ENCODE measurements at regions not wholly inside any gene's neighbourhood (a gene's known extent, or its start where the extent isn't known, plus 50 kb on each side); places are given as distances from the start of the nearest gene placed in this dataset.

GRCh38 chr9:90539286-90539685 is 103.3 kb downstream of the DIRAS2 start:
- Histone ChIP-seq H2AFZ (0 out of 2 replicates have a peak overlapping the region, but pooled peaks have one; percentile 5), H3K9me2 (ENCODE audit: insufficient read depth) (no peaks in the 10 kb centered on the region), H3K4me1 (ENCODE audit: insufficient read depth) (peaks cover 25% of the 10 kb centered on the region), H3K4me3 (no peak overlapping the region), H4K20me1 (replicated peaks; ENCODE audit: insufficient read depth) (no peaks in the 10 kb centered on the region), H3K27me3 (ENCODE audit: insufficient read depth) (no peaks in the 10 kb centered on the region), H3K4me2 (no peak overlapping the region), H3K36me3 (ENCODE audit: insufficient read depth) (no peaks in the 10 kb centered on the region), H3K79me2 (replicated peaks; ENCODE audit: insufficient read depth) (no peaks in the 10 kb centered on the region), H3K27ac (ENCODE audit: low read depth) (no peak overlapping the region), H3F3A (replicated peaks; ENCODE audit: low read depth) (no peaks in the 10 kb centered on the region)
- Mint-ChIP-seq H3K4me3 (no peak overlapping the region), H3K36me3 (ENCODE audit: low read depth) (no peaks in the 10 kb centered on the region), H3K27me3 (ENCODE audit: insufficient read depth, low read depth, poor library complexity) (no peaks in the 10 kb centered on the region), H3K4me1 (peaks cover 26% of the 10 kb centered on the region), H3K9me3 (no peaks in the 10 kb centered on the region), H3K27ac (no peak overlapping the region)
- TF ChIP-seq STAT1 (IDR thresholded peaks at IDR 0.05; ENCODE audit: unreplicated experiment) (no peak), EZH2 (IDR thresholded peaks at IDR 0.05; ENCODE audit: low read depth, unreplicated experiment) (no peak), ETS1 (IDR thresholded peaks at IDR 0.05) (no peak), ZNF331 (CRISPR knock-in tag; IDR thresholded peaks at IDR 0.05; ENCODE audit: low read depth) (no peak), EZH2phosphoT487 (IDR thresholded peaks at IDR 0.05; ENCODE audit: unreplicated experiment) (no peak), ZNF114 (CRISPR knock-in tag; IDR thresholded peaks at IDR 0.05) (no peak), CTCF (conservative IDR thresholded peaks at IDR 0.05; ENCODE audit: low read depth in 2 of 2) (no peak)
- TF ChIP-seq, protein P1, sequence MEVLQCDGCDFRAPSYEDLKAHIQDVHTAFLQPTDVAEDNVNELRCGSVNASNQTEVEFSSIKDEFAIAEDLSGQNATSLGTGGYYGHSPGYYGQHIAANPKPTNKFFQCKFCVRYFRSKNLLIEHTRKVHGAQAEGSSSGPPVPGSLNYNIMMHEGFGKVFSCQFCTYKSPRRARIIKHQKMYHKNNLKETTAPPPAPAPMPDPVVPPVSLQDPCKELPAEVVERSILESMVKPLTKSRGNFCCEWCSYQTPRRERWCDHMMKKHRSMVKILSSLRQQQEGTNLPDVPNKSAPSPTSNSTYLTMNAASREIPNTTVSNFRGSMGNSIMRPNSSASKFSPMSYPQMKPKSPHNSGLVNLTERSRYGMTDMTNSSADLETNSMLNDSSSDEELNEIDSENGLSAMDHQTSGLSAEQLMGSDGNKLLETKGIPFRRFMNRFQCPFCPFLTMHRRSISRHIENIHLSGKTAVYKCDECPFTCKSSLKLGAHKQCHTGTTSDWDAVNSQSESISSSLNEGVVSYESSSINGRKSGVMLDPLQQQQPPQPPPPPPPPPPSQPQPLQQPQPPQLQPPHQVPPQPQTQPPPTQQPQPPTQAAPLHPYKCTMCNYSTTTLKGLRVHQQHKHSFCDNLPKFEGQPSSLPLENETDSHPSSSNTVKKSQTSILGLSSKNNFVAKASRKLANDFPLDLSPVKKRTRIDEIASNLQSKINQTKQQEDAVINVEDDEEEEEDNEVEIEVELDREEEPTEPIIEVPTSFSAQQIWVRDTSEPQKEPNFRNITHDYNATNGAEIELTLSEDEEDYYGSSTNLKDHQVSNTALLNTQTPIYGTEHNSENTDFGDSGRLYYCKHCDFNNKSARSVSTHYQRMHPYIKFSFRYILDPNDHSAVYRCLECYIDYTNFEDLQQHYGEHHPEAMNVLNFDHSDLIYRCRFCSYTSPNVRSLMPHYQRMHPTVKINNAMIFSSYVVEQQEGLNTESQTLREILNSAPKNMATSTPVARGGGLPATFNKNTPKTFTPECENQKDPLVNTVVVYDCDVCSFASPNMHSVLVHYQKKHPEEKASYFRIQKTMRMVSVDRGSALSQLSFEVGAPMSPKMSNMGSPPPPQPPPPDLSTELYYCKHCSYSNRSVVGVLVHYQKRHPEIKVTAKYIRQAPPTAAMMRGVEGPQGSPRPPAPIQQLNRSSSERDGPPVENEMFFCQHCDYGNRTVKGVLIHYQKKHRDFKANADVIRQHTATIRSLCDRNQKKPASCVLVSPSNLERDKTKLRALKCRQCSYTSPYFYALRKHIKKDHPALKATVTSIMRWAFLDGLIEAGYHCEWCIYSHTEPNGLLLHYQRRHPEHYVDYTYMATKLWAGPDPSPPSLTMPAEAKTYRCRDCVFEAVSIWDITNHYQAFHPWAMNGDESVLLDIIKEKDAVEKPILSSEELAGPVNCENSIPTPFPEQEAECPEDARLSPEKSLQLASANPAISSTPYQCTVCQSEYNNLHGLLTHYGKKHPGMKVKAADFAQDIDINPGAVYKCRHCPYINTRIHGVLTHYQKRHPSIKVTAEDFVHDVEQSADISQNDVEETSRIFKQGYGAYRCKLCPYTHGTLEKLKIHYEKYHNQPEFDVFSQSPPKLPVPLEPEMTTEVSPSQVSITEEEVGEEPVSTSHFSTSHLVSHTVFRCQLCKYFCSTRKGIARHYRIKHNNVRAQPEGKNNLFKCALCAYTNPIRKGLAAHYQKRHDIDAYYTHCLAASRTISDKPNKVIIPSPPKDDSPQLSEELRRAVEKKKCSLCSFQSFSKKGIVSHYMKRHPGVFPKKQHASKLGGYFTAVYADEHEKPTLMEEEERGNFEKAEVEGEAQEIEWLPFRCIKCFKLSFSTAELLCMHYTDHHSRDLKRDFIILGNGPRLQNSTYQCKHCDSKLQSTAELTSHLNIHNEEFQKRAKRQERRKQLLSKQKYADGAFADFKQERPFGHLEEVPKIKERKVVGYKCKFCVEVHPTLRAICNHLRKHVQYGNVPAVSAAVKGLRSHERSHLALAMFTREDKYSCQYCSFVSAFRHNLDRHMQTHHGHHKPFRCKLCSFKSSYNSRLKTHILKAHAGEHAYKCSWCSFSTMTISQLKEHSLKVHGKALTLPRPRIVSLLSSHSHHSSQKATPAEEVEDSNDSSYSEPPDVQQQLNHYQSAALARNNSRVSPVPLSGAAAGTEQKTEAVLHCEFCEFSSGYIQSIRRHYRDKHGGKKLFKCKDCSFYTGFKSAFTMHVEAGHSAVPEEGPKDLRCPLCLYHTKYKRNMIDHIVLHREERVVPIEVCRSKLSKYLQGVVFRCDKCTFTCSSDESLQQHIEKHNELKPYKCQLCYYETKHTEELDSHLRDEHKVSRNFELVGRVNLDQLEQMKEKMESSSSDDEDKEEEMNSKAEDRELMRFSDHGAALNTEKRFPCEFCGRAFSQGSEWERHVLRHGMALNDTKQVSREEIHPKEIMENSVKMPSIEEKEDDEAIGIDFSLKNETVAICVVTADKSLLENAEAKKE (CRISPR knock-in tag; IDR thresholded peaks at IDR 0.05), result no peak
- ATAC-seq, result no peak
- DNase-seq (ENCODE audit: low spot score), result no peak

All from GM23338 (cell line).